Calu3 (cell line): ENCODE measurements at regions not wholly inside any gene's neighbourhood (a gene's known extent, or its start where the extent isn't known, plus 50 kb on each side); places are given as distances from the start of the nearest gene placed in this dataset.

Experiments
- BruUV-seq: library from RNA; stranded (reverse); fragments of 400-500 nt; replicated peaks from 2 replicates; lab custom pipeline; 2021; lab: Mats Ljungman, UMichigan
- CTCF ChIA-PET: fragments of 300-600 bp; sonication (Branson Sonifier 250); formaldehyde crosslinking; loops from one replicate; lab custom pipeline; 2022; ENCODE audit warnings: antibody characterized with exemption; lab: Charles Lee
- DNase-seq: peaks from one replicate; pipeline ENCODE4 v3.0.0; 2022
- H3K27ac Mint-ChIP-seq: one replicate; pipeline ENCODE4 v1.8.0; 2022; ENCODE audit warnings: mixed read lengths; ENCODE audit not compliant: unreplicated experiment
- H3K27me3 Mint-ChIP-seq: one replicate; pipeline ENCODE4 v1.8.0; 2022; ENCODE audit warnings: mixed read lengths; ENCODE audit not compliant: unreplicated experiment
- H3K36me3 Mint-ChIP-seq: one replicate; pipeline ENCODE4 v1.8.0; 2022; ENCODE audit warnings: mild to moderate bottlenecking, moderate library complexity, mixed read lengths; ENCODE audit not compliant: insufficient read depth, unreplicated experiment
- H3K4me1 Mint-ChIP-seq: one replicate; pipeline ENCODE4 v1.8.0; 2022; ENCODE audit warnings: mild to moderate bottlenecking, low read depth, mixed read lengths; ENCODE audit not compliant: unreplicated experiment
- H3K4me3 Mint-ChIP-seq: one replicate; pipeline ENCODE4 v1.8.0; 2022; ENCODE audit warnings: mild to moderate bottlenecking, low read depth, moderate library complexity, mixed read lengths; ENCODE audit not compliant: unreplicated experiment
- H3K9me3 Mint-ChIP-seq: one replicate; pipeline ENCODE4 v1.8.0; 2022; ENCODE audit warnings: low read depth, mixed read lengths; ENCODE audit not compliant: unreplicated experiment
- CTCF ChIP-seq: fragments of 200-600 bp; IDR thresholded peaks from one replicate; pipeline ENCODE4 v1.8.0; 2022; ENCODE audit warnings: antibody characterized with exemption; ENCODE audit not compliant: unreplicated experiment
- intact Hi-C: fragments of 100-400 bp; cut with micrococcal nuclease; formaldehyde crosslinking; loops from one replicate; pipeline ENCODE4 v1.10.0; 2022; ENCODE audit not compliant: unreplicated experiment

- DNase-seq, result no peak
- H3K9me3 Mint-ChIP-seq, result peaks cover 4% of the 10 kb centered on the region
- CTCF ChIA-PET, result no interaction called here
- TF ChIP-seq CTCF, result no peak
- no peaks in the 10 kb centered on the region for H3K36me3 Mint-ChIP-seq
- intact Hi-C loops, result no loop called here
- H3K27me3 Mint-ChIP-seq, result no peaks in the 10 kb centered on the region
- H3K4me1 Mint-ChIP-seq, result no peaks in the 10 kb centered on the region
- no peak overlapping the region for H3K4me3 Mint-ChIP-seq
- no TSS peak for BruUV-seq
- no peak overlapping the region for H3K27ac Mint-ChIP-seq
Observed at GRCh38 chr11:98027652-98028051, 993.1 kb upstream of the CNTN5 start.

GRCh38 chr11:98029832-98030231 is 990.9 kb upstream of the CNTN5 start:
- H3K36me3 Mint-ChIP-seq, result no peaks in the 10 kb centered on the region

GRCh38 chr11:98036810-98037209 is 983.9 kb upstream of the CNTN5 start:
- DNase-seq, result no peak
- TF ChIP-seq CTCF, result no peak
- CTCF ChIA-PET, result no interaction called here
- H3K27me3 Mint-ChIP-seq, result no peaks in the 10 kb centered on the region
- H3K4me1 Mint-ChIP-seq, result no peaks in the 10 kb centered on the region
- H3K4me3 Mint-ChIP-seq, result no peak overlapping the region
- intact Hi-C loops, result no loop called here
- BruUV-seq, result no TSS peak
- H3K36me3 Mint-ChIP-seq, result no peaks in the 10 kb centered on the region
- no peak overlapping the region for H3K27ac Mint-ChIP-seq
- H3K9me3 Mint-ChIP-seq, result peaks cover 6% of the 10 kb centered on the region

More at GRCh38 chr11:98029832-98030231, 990.9 kb upstream of the CNTN5 start:
- no TSS peak for BruUV-seq
- intact Hi-C loops, result no loop called here
- H3K4me1 Mint-ChIP-seq, result no peaks in the 10 kb centered on the region
- H3K27ac Mint-ChIP-seq, result no peak overlapping the region
- TF ChIP-seq CTCF, result no peak
- DNase-seq, result no peak
- H3K4me3 Mint-ChIP-seq, result no peak overlapping the region
- CTCF ChIA-PET, result no interaction called here
- no peaks in the 10 kb centered on the region for H3K27me3 Mint-ChIP-seq
- peaks cover 2% of the 10 kb centered on the region for H3K9me3 Mint-ChIP-seq

GRCh38 chr11:98040061-98040808 is 980.5 kb upstream of the CNTN5 start:
- DNase-seq, result no peak
- Mint-ChIP-seq H3K9me3 (peaks cover 4% of the 10 kb centered on the region), H3K4me1 (no peaks in the 10 kb centered on the region), H3K27me3 (no peaks in the 10 kb centered on the region), H3K36me3 (no peaks in the 10 kb centered on the region), H3K4me3 (no peak overlapping the region), H3K27ac (no peak overlapping the region)
- intact Hi-C loops, result no loop called here
- no TSS peak for BruUV-seq
- no peak for TF ChIP-seq CTCF
- CTCF ChIA-PET, result no interaction called here
